GM21737 (cell line): ENCODE measurements at regions not wholly inside any gene's neighbourhood (a gene's known extent, or its start where the extent isn't known, plus 50 kb on each side); places are given as distances from the start of the nearest gene placed in this dataset.
A peak's percentile ranks its signal among the peaks of the same experiment; 100 is the strongest.
"Not testable (repeated sequence)": the region's sequence is repeated elsewhere in the genome, so short reads cannot be mapped to it uniquely, and the experiment has no call there.

Experiments
- ATAC-seq: cut with Tn5 transposase; IDR thresholded peaks from one replicate; pipeline ENCODE4 v1.9.1; 2021; ENCODE audit warnings: mild to moderate bottlenecking, moderate library complexity; ENCODE audit not compliant: unreplicated experiment

GRCh38 chr6:26257272-26257671 is 107.7 kb upstream of the BTN3A2 start:
- ATAC-seq, result no peak

- ATAC-seq, result no peak
Observed at GRCh38 chr6:26258212-26258977, 106.6 kb upstream of the BTN3A2 start.

DNA sequence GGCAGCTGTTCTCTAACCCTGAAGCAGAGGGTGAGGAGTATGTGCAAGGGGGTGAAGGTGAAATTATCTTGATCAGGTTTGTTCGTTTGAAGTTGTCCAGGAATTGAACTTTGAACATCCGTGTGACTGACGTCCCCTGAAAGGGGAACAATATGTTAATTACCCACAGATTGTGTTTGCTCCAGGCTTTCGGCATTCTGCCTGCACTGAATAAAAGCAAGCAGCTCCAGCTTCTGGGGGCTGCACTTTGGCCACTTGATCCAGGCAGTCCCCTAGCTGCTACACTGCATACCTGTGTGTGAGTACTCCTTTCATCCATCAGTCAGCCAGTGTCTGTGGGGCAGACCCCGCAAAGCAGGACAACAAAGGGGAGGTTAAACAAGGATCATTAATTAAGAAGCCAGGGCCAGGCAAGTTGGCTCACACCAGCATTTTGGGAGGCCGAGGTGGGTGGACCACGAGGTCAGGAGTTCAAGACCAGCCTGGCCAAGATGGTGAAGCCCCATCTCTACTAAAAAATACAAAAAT is 104.8 kb upstream of the BTN3A2 start:
- no peak for ATAC-seq

GRCh38 chr6:26260725-26261490 is 104.1 kb upstream of the BTN3A2 start:
- ATAC-seq, result no peak

DNA sequence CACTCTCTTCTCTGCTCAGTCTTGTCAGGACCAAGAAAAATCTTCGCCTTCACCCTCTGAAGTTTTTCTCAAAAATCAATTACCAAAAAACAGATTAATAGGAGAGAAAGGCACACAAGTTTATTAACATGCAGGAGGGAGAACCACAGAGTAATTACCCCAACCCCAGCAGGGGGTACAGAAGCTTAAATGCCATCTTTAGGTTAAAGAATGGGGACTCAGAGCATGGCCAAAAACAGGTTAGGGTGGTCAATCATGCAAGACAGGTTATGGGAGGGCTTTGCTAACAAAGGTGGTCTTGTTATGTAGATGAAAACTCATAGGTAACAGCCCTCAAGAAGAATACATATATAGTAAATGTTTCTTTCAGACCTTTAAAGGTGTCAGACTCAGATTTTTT is 100.5 kb upstream of the BTN3A2 start:
- no peak for ATAC-seq

- no peak for ATAC-seq
Observed at GRCh38 chr6:26267083-26267589, 97.9 kb upstream of the BTN3A2 start.

GRCh38 chr6:26268659-26269402 is 96.2 kb upstream of the BTN3A2 start:
- ATAC-seq, result no peak

GRCh38 chr6:26269531-26270485 is 95.2 kb upstream of the BTN3A2 start:
- no peak for ATAC-seq

- ATAC-seq, result no peak
Observed at GRCh38 chr6:26270486-26270861, 94.5 kb upstream of the BTN3A2 start.

- ATAC-seq, result peak; percentile 29
Observed at GRCh38 chr6:26270903-26271667, 93.9 kb upstream of the BTN3A2 start.

DNA sequence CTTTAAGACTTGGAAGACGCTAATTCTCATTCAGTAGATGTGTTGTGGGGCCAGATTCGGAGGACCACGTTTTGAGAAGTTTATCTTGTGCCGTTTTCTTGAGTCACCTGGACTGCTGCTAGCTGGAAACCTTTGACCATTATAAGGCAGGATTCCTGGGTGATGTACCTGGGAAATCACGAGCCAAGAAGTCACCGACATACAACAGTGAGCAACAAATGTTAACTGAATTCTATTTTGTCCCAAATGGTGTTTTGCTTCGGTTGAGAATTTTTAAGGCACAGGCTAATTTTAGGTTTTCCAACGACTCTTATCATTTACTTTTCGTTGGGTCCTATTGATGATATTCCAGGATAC is 93.4 kb upstream of the BTN3A2 start:
- no peak for ATAC-seq

- ATAC-seq, result no peak
Observed at GRCh38 chr6:26272171-26272637, 92.8 kb upstream of the BTN3A2 start.

GRCh38 chr6:26273673-26274588 is 91.1 kb upstream of the BTN3A2 start:
- ATAC-seq, result no peak

DNA sequence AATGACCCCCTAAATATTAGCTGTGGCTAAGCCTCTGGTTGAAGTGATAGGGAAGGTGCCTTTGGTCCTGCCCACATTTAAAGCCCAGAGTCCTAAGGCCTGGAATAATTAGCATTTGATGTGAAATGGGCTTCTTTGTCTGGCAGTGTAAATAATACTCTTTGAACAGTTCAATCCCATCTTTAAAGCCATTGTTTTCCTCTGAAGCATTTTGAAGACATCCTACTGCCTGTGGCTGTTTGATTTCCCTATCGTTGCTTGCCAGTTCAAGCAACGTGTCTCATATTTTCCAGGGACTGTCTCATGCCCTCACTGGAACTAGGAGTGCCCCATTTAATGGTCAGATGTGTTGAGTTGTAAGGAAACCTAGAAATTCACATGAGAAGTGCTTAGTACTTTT is 89.3 kb upstream of the BTN3A2 start:
- ATAC-seq, result no peak

- ATAC-seq, result no peak
Observed at GRCh38 chr6:26276841-26277648, 88.0 kb upstream of the BTN3A2 start.

DNA sequence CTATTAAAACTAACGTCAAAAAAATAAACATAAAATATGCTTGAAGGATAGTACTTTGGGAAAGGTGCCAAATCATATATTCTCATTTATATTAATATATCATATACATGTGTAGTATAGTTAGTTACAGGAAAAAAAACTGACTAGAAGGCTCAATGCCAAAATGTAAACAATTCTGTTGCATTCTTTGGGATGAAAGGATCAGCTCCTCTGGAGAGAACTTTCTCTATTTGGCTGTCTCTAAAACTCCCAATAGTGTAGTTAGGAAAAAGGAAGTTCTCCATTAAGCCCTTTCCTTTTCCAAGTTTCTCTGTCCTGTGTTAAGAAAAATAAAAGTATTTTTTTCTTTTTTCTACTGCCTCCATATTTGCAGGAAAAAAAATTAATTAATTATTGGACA is 86.5 kb upstream of the BTN3A2 start:
- no peak for ATAC-seq

- not testable (repeated sequence) for ATAC-seq
Observed at GRCh38 chr6:26279371-26279770, 85.6 kb upstream of the BTN3A2 start.
